NCI-H446 (cell line): ENCODE measurements at regions not wholly inside any gene's neighbourhood (a gene's known extent, or its start where the extent isn't known, plus 50 kb on each side); places are given as distances from the start of the nearest gene placed in this dataset.
A peak's percentile ranks its signal among the peaks of the same experiment; 100 is the strongest.
"Not testable (repeated sequence)": the region's sequence is repeated elsewhere in the genome, so short reads cannot be mapped to it uniquely, and the experiment has no call there.

Experiments used
- DNase-seq, 2 experiments: peaks; one replicate each; lab custom pipeline; 2025; lab: John Stamatoyannopoulos, UW

GRCh38 chr11:22065472-22065871 lies 127.4 kb upstream of the ANO5 start:
- no peak for DNase-seq

DNA sequence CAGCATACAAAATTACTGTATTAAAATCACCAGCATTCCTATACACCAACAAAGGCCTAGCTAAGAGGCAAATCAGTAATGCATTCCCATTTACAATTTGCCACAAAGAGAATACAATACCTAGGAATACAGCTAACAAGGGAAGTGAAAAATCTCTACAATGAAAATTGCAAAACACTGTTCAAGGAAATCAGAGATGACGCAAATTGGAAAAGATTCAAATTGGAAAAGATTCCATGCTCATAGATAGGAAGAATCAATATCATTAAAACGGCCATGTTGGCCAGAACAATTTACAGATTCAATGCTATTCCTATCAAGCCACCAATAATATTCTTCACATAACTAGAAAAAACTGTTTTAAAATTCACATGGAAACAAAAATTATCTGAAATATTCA lies 123.0 kb upstream of the ANO5 start:
- no peak for DNase-seq

DNA sequence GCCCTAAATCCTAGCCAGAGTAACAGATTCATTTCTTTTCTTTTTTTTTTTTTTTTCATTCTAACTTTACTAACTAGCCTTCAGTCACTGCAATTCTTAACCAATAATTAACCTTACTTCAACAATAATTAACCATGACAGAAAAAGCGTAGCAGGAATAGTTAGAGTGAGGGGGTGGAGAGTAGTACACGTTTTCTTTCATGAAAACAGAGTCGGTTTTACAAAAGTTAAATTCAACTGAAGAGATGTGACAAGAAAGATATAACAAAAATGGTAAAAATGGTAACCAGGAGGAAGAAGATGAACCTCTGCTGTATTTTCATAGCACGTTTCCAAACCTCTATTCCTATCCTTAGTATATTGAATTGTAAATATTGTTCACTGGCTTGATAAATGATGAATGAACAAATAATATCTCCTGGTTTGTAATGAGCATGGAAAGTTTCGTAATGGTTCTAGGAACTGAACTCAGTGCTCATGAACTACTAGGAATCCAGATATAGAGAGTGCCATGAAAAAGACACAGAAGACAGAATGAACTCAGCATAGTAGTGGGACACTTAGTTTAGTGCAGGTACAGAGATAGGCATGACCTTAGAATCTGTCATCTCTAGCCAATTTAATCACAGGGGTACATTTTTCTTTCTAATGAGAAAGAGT lies 116.5 kb upstream of the ANO5 start:
- no peak for DNase-seq

DNA sequence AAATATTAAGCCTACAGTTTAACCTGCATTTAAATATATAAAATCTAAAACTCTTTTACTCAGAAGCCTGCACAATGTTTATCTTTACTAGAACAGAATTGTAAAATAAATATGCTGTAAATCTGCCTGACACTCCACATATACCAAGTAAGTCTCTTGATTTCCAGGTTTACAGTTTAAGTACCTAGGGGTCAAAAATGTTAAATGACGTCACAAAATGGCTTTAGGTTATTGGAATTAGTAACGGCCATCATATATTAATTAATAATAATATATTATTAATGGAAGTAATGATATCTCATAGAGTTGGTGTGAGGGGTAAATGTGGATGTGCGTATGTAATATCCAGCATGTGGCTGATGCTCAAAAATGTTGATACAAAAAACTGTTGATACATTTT lies 114.8 kb upstream of the ANO5 start:
- no peak for DNase-seq

DNA sequence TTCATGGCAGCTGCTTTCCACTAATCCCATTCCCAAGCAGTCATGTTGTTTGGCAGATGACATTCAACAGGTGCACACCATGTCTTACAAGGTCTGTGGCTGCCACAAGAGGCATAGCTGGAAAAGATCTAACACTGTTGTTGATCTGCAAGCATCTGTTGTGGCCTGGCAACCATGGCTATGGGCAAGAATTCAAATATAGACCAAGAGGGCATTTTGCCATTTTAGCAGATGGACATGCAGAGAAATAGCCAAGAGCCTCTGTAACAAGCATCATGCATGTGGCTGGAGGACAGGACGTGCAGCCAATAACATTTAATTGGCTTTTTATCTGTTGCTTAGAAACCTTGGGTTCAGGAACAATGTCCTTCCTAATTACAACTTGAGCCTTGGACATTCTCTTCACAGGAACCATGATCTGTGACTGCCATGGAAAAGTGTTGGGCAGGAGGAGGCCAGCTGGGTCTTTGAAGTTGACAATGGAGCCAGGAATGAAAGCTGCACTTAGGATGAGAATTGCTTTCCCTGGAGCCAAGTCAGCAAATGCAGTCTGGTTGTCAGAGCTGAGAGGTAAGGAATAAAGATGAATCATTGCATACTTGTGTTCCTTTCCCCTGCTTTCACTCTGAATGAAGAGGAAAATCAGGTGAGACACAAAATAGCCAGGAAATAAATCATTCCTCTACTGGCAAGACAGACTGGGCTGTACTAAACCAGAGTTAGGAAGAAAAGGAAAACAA lies 113.6 kb upstream of the ANO5 start:
- DNase-seq = peak; percentile 83 to 98

DNA sequence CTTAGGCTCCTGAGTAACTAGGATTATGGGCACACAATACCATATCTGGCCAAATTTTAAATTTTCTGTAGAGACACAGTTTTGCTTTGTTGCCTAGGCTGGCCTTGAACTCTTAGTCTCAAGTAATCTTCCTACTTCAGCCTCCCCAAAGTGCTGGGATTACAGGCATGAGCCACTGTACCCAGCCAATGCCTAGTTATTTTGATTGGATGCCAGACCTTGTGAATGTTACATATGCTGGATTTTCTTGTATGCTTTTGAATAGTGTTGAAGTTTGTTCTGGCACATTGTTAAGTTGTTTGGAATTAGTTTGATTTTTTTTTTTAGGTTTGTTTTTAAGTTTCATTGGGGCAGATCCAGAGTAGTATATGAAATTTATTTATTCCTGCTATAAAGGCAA lies 110.7 kb upstream of the ANO5 start:
- no peak for DNase-seq

- no peak for DNase-seq
Measured at GRCh38 chr11:22082788-22083187, 110.1 kb upstream of the ANO5 start.

GRCh38 chr11:22084056-22084455 lies 108.8 kb upstream of the ANO5 start:
- peak in 1 of 2 experiments; percentile 18 for DNase-seq

GRCh38 chr11:22084564-22084963 lies 108.3 kb upstream of the ANO5 start:
- no peak for DNase-seq

DNA sequence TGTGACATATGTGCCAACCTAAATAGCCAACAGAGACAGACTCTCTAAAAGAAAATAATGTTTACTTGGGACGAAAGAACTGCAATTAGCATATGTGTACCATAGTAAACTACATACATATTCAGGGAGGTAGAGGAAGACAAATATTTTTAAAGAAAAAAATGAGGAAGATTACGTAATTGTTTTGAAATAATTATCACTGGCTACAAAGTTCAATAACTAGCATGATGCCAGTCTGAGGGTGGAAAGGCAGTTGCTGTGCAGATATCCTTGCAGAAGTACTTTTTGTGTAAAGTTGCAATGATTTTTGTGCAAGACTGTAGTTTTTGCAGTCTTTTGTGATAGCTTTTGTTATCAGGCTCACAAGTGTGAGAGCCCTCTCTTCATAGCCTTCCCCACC lies 103.3 kb upstream of the ANO5 start:
- no peak for DNase-seq

DNA sequence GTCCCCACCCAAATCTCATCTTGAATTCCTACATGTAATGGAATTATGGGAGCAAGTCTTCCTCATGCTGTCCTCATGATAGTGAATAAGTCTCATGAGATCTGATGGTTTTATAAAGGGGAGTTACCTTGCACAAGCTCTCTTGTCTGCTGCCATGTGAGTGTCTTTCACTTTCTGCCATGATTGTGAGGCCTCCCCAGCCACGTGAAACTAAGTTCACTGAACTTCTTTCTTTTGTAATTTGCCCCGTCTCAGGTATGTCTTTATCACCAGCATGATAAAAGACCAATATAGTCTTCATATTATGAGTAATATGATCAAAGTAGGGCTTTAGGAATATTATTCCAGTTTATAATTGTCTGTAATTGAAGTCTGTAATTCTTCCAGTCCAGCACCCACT lies 86.3 kb upstream of the ANO5 start:
- DNase-seq = no peak

GRCh38 chr11:22115470-22116029 lies 77.3 kb upstream of the ANO5 start:
- DNase-seq = no peak

DNA sequence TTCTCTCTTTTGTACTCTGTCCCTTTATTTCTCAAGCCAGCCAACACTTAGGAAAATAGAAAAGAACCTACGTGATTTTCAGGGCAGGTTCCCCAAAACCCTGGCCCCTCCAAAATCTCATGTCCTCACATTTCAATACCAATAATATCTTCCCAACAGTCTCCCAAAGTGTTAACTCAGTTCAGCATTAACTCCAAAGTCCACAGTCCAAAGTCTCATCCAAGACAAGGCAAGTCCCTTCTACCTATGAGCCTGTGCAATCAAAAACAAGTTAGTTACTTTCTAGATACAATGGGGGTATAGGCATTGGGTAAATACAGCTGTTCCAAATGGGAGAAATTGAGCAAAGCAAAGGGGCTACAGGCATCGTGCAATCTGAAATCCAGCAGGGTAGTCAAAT lies 64.9 kb upstream of the ANO5 start:
- not testable (repeated sequence) for DNase-seq

DNA sequence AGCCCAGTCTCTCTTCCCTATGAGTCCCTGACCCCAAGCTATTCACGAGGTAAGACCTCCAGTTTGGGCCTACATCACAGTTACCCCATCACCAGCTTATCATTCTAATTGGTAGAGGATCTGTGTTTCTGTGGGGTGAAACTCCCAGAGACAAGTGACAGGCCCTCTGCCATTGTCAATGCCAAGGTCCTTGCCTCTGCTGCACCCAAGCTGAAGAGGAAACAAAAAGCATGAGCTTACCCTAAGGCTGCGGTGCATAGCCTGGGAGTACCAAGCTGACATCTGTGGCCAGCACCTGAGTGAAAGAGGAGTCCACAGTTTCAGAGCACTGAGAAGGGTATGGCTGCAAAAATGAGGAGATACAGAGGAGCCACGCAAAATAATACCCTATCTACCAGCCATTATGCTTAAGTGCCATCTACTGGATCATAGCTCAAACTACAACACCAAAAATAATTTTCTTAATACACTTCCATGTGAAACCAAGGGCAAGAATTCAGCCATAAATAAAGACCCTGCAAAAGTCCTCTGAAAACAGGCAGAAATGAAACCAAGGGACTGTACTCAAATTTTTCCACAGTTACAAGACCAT lies 62.3 kb upstream of the ANO5 start:
- peak; percentile 4 to 57 for DNase-seq

GRCh38 chr11:22133776-22134175 lies 59.1 kb upstream of the ANO5 start:
- DNase-seq = no peak

DNA sequence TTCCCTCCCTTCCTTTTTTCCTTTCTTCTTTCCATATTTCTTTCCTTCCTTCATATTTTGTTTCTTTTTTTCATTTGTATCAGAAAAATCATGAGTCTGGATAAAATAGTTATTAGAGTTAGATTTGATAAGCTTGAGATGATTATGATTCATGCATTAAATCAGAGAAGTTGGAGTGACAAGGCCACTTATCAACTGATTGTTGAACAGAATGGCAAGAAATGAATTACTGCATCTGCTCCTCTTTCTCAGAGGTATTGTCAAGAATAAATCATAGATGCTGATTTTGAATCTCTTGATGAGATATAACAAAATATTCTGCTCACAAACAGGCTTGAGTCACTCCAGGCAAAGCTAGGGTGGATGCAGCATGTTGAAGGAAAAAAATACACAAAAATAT lies 54.6 kb upstream of the ANO5 start:
- no peak for DNase-seq
